ENCODE measurements at regions not wholly inside any gene's neighbourhood (a gene's known extent, or its start where the extent isn't known, plus 50 kb on each side); places are given as distances from the start of the nearest gene placed in this dataset.

- H3K27me3 ChIP-seq (ENCODE audit: control insufficient read depth in 1 of 2, insufficient read depth in 2 of 2, low read length in 2 of 2) = no peaks in the 10 kb centered on the region
- no peaks in the 10 kb centered on the region for H3K36me3 ChIP-seq (ENCODE audit: insufficient read depth, low read length)
- POLR2A ChIA-PET = no interaction called here
- H3K4me1 ChIP-seq (ENCODE audit: insufficient read depth, low read length) = no peaks in the 10 kb centered on the region
- H3K4me3 Mint-ChIP-seq = no peak overlapping the region
- no peaks in the 10 kb centered on the region for H3K36me3 Mint-ChIP-seq (ENCODE audit: low read depth)
- intact Hi-C loops (cut with DNase I, micrococcal nuclease) = no loop called here
- H3K4me1 Mint-ChIP-seq (ENCODE audit: low read depth) = peaks cover 4% of the 10 kb centered on the region
- ATAC-seq (ENCODE audit: poor library complexity) (no peak), DNase-seq (no peak)
- no peaks in the 10 kb centered on the region for H3K9me3 ChIP-seq (ENCODE audit: control insufficient read depth in 1 of 2, insufficient read depth in 1 of 2, low read length in 2 of 2)
- no peak overlapping the region for H3K27ac Mint-ChIP-seq
- H3K27ac ChIP-seq (ENCODE audit: low read depth in 1 of 2, low read length in 2 of 2) = no peak overlapping the region
- no peak overlapping the region for H3K4me3 ChIP-seq (ENCODE audit: low read length)
- CTCF ChIA-PET = no interaction called here
- no peaks in the 10 kb centered on the region for H3K27me3 Mint-ChIP-seq
- no peaks in the 10 kb centered on the region for H3K9me3 Mint-ChIP-seq
- TF ChIP-seq CTCF (IDR thresholded peaks at IDR 0.05) = no peak
These were observed 178.6 kb upstream of the RBMS1 start for GRCh38 chr2:160672211-160672610.

- Mint-ChIP-seq H3K27me3 (no peaks in the 10 kb centered on the region), H3K4me1 (ENCODE audit: low read depth) (no peaks in the 10 kb centered on the region), H3K27ac (no peak overlapping the region), H3K36me3 (ENCODE audit: low read depth) (no peaks in the 10 kb centered on the region), H3K4me3 (no peak overlapping the region), H3K9me3 (no peaks in the 10 kb centered on the region)
- intact Hi-C loops (cut with DNase I, micrococcal nuclease) = no loop called here
- no peaks in the 10 kb centered on the region for H3K36me3 ChIP-seq (ENCODE audit: insufficient read depth, low read length)
- DNase-seq (no peak), ATAC-seq (ENCODE audit: poor library complexity) (no peak)
- H3K4me1 ChIP-seq (ENCODE audit: insufficient read depth, low read length) = no peaks in the 10 kb centered on the region
- H3K27me3 ChIP-seq (ENCODE audit: control insufficient read depth in 1 of 2, insufficient read depth in 2 of 2, low read length in 2 of 2) = no peaks in the 10 kb centered on the region
- no peaks in the 10 kb centered on the region for H3K9me3 ChIP-seq (ENCODE audit: control insufficient read depth in 1 of 2, insufficient read depth in 1 of 2, low read length in 2 of 2)
- no peak for TF ChIP-seq CTCF (IDR thresholded peaks at IDR 0.05)
- ChIA-PET POLR2A (no interaction called here), CTCF (no interaction called here)
- H3K27ac ChIP-seq (ENCODE audit: low read depth in 1 of 2, low read length in 2 of 2) = no peak overlapping the region
- H3K4me3 ChIP-seq (ENCODE audit: low read length) = no peak overlapping the region
These were observed 180.6 kb upstream of the RBMS1 start for GRCh38 chr2:160674146-160674750.

- no peaks in the 10 kb centered on the region for H3K27me3 Mint-ChIP-seq
- H3K36me3 Mint-ChIP-seq (ENCODE audit: low read depth) = no peaks in the 10 kb centered on the region
- no peaks in the 10 kb centered on the region for H3K36me3 ChIP-seq (ENCODE audit: insufficient read depth, low read length)
- no peak for TF ChIP-seq CTCF (IDR thresholded peaks at IDR 0.05)
- no peaks in the 10 kb centered on the region for H3K27me3 ChIP-seq (ENCODE audit: control insufficient read depth in 1 of 2, insufficient read depth in 2 of 2, low read length in 2 of 2)
- ChIA-PET POLR2A (no interaction called here), CTCF (no interaction called here)
- ATAC-seq (ENCODE audit: poor library complexity) (no peak), DNase-seq (no peak)
- intact Hi-C loops (cut with DNase I, micrococcal nuclease) = no loop called here
- H3K4me1 Mint-ChIP-seq (ENCODE audit: low read depth) = no peaks in the 10 kb centered on the region
- H3K27ac ChIP-seq (ENCODE audit: low read depth in 1 of 2, low read length in 2 of 2) = no peak overlapping the region
- no peak overlapping the region for H3K27ac Mint-ChIP-seq
- no peaks in the 10 kb centered on the region for H3K4me1 ChIP-seq (ENCODE audit: insufficient read depth, low read length)
- no peaks in the 10 kb centered on the region for H3K9me3 ChIP-seq (ENCODE audit: control insufficient read depth in 1 of 2, insufficient read depth in 1 of 2, low read length in 2 of 2)
- H3K4me3 Mint-ChIP-seq = no peak overlapping the region
- H3K4me3 ChIP-seq (ENCODE audit: low read length) = no peak overlapping the region
- no peaks in the 10 kb centered on the region for H3K9me3 Mint-ChIP-seq
These were observed 186.1 kb upstream of the RBMS1 start for GRCh38 chr2:160679686-160680085.
